GM19452 (cell line): ENCODE measurements at regions not wholly inside any gene's neighbourhood (a gene's known extent, or its start where the extent isn't known, plus 50 kb on each side); places are given as distances from the start of the nearest gene placed in this dataset.

ENCODE experiments used
- ATAC-seq: cut with Tn5 transposase; IDR thresholded peaks from one replicate; pipeline ENCODE4 v1.9.1; 2021; ENCODE audit not compliant: unreplicated experiment

- no peak for ATAC-seq
Observed at GRCh38 chr9:3054017-3054586, 210.2 kb upstream of the PUM3 start.

GRCh38 chr9:3049636-3050035 lies 205.7 kb upstream of the PUM3 start:
- no peak for ATAC-seq

GRCh38 chr9:3047912-3048311 lies 204.0 kb upstream of the PUM3 start:
- ATAC-seq = no peak

- no peak for ATAC-seq
Observed at GRCh38 chr9:3045153-3045552, 201.3 kb upstream of the PUM3 start.

GRCh38 chr9:3043369-3043768 lies 199.5 kb upstream of the PUM3 start:
- no peak for ATAC-seq

GRCh38 chr9:3040761-3041160 lies 196.9 kb upstream of the PUM3 start:
- ATAC-seq = no peak

GRCh38 chr9:3036333-3036700 lies 192.4 kb upstream of the PUM3 start:
- ATAC-seq = no peak

GRCh38 chr9:3035579-3036332 lies 191.9 kb upstream of the PUM3 start:
- no peak for ATAC-seq

- ATAC-seq = peak; percentile 74
Observed at GRCh38 chr9:3032898-3033297, 189.0 kb upstream of the PUM3 start.

GRCh38 chr9:3028535-3028934 lies 184.6 kb upstream of the PUM3 start:
- no peak for ATAC-seq

GRCh38 chr9:3027210-3027609 lies 183.3 kb upstream of the PUM3 start:
- no peak for ATAC-seq

GRCh38 chr9:3023449-3023848 lies 179.6 kb upstream of the PUM3 start:
- ATAC-seq = no peak

GRCh38 chr9:3018691-3019230 lies 174.9 kb upstream of the PUM3 start:
- ATAC-seq = no peak

GRCh38 chr9:3018071-3018470 lies 174.2 kb upstream of the PUM3 start:
- ATAC-seq = no peak

- no peak for ATAC-seq
Observed at GRCh38 chr9:3014178-3014577, 170.3 kb upstream of the PUM3 start.

- ATAC-seq = no peak
Observed at GRCh38 chr9:3012842-3013241, 168.9 kb upstream of the PUM3 start.

GRCh38 chr9:3012245-3012644 lies 168.3 kb upstream of the PUM3 start:
- ATAC-seq = no peak

- no peak for ATAC-seq
Observed at GRCh38 chr9:3008091-3008490, 164.2 kb upstream of the PUM3 start.

GRCh38 chr9:3007326-3007725 lies 163.4 kb upstream of the PUM3 start:
- no peak for ATAC-seq

- ATAC-seq = no peak
Observed at GRCh38 chr9:3006851-3007250, 163.0 kb upstream of the PUM3 start.

- ATAC-seq = no peak
Observed at GRCh38 chr9:3004572-3004971, 160.7 kb upstream of the PUM3 start.

- ATAC-seq = no peak
Observed at GRCh38 chr9:3001311-3001710, 157.4 kb upstream of the PUM3 start.

GRCh38 chr9:2992427-2992826 lies 148.5 kb upstream of the PUM3 start:
- ATAC-seq = no peak
